BJ (cell line): ENCODE measurements at regions not wholly inside any gene's neighbourhood (a gene's known extent, or its start where the extent isn't known, plus 50 kb on each side); places are given as distances from the start of the nearest gene placed in this dataset.

Source experiments
- CTCF ChIA-PET: fragments of 350-600 bp; formaldehyde crosslinking; extraction: SDS; loops from one replicate; lab custom pipeline; 2021; ENCODE audit warnings: antibody characterized with exemption, inconsistent platforms; lab: Yijun Ruan, JAX
- POLR2A ChIA-PET: fragments of 300-600 bp; sonication (Branson Sonifier 250); formaldehyde crosslinking; extraction: SDS; loops from one replicate; lab custom pipeline; 2021; ENCODE audit warnings: antibody characterized with exemption; lab: Charles Lee
- DNase-seq: peaks from one replicate; pipeline ENCODE4 v3.0.0-alpha.2; 2011; ENCODE audit warnings: low read depth
- H3K27me3 ChIP-seq: 2 replicates; pipeline ENCODE4 v1.6.0; 2011; ENCODE audit warnings: low read length; ENCODE audit not compliant: control insufficient read depth, insufficient read depth
- H3K36me3 ChIP-seq: 2 replicates; pipeline ENCODE4 v1.5.1; 2011; ENCODE audit warnings: low read length; ENCODE audit not compliant: control insufficient read depth, insufficient read depth
- H3K4me3 ChIP-seq: 2 replicates; pipeline ENCODE4 v1.5.1; 2011; ENCODE audit warnings: low read depth, mild to moderate bottlenecking, control low read depth, low read length
- TF ChIP-seq, protein P1 (sequence below): IDR thresholded peaks from 2 replicates; pipeline ENCODE4 v1.5.1; 2011; ENCODE audit warnings: low read depth, mild to moderate bottlenecking, control low read depth, inconsistent platforms, low read length, moderate library complexity; ENCODE audit not compliant: insufficient read depth

- Histone ChIP-seq H3K4me3 (no peak overlapping the region), H3K36me3 (no peaks in the 10 kb centered on the region), H3K27me3 (no peaks in the 10 kb centered on the region)
- no peak for DNase-seq
- TF ChIP-seq, protein P1, sequence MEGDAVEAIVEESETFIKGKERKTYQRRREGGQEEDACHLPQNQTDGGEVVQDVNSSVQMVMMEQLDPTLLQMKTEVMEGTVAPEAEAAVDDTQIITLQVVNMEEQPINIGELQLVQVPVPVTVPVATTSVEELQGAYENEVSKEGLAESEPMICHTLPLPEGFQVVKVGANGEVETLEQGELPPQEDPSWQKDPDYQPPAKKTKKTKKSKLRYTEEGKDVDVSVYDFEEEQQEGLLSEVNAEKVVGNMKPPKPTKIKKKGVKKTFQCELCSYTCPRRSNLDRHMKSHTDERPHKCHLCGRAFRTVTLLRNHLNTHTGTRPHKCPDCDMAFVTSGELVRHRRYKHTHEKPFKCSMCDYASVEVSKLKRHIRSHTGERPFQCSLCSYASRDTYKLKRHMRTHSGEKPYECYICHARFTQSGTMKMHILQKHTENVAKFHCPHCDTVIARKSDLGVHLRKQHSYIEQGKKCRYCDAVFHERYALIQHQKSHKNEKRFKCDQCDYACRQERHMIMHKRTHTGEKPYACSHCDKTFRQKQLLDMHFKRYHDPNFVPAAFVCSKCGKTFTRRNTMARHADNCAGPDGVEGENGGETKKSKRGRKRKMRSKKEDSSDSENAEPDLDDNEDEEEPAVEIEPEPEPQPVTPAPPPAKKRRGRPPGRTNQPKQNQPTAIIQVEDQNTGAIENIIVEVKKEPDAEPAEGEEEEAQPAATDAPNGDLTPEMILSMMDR, result no peak
- ChIA-PET POLR2A (no interaction called here), CTCF (interaction anchor here (1.3 kb wide), 1 partner anchor 66 kb away, joined by 3 read pairs; no protein-coding TSS in a partner anchor)
Measured at GRCh38 chr9:84107081-84107480, 126.5 kb downstream of the RMI1 start.

DNA sequence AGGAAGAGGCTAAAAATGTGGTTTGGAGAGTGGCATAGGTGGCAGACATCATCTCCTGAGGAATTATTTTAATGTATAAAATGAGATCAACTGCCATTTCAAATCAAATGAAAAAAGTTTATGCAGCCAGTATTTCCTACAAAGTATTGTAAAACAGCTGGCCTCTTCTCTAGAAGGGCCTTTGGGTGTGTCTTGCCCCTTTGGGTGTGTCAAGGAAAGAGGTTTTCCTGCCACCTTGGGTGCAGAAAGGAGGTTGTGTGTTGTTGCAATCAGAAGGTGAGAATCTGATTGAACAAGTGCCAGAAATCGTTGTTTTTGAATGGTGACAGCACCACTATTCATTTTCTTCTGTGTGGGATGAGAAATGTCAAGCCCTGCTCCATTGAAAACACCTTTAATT lies 127.4 kb downstream of the RMI1 start:
- Histone ChIP-seq H3K36me3 (no peaks in the 10 kb centered on the region), H3K27me3 (no peaks in the 10 kb centered on the region), H3K4me3 (no peak overlapping the region)
- TF ChIP-seq, protein P1, result no peak
- POLR2A ChIA-PET, result no interaction called here
- CTCF ChIA-PET, result no interaction called here
- no peak for DNase-seq

DNA sequence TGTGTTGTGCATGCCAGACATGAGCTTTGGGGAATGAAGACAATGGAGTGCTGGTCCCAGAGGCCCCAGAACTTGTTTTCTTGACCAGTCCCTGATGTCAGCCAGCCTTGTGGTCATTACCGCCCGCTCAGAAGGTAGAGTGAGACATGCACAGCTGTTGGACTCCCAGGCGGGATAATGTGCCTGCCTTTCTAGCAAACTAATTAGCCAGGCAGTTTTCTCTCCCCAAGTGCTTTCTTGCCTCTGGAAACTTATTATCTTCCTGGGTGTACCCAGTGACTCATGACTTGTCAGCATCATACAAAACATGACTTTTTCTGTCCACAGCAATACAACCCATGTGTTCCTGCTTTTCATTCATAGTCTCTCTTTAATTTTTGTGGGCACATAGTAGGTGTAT lies 131.1 kb downstream of the RMI1 start:
- no peak for DNase-seq
- H3K4me3 ChIP-seq, result no peak overlapping the region
- TF ChIP-seq, protein P1, result no peak
- H3K27me3 ChIP-seq, result no peaks in the 10 kb centered on the region
- H3K36me3 ChIP-seq, result no peaks in the 10 kb centered on the region
- CTCF ChIA-PET, result no interaction called here
- POLR2A ChIA-PET, result no interaction called here

- Histone ChIP-seq H3K27me3 (no peaks in the 10 kb centered on the region), H3K36me3 (no peaks in the 10 kb centered on the region), H3K4me3 (no peak overlapping the region)
- TF ChIP-seq, protein P1, result no peak
- POLR2A ChIA-PET, result no interaction called here
- DNase-seq, result peak; percentile 86
- CTCF ChIA-PET, result no interaction called here
Measured at GRCh38 chr9:84121991-84122523, 141.5 kb downstream of the RMI1 start.

DNA sequence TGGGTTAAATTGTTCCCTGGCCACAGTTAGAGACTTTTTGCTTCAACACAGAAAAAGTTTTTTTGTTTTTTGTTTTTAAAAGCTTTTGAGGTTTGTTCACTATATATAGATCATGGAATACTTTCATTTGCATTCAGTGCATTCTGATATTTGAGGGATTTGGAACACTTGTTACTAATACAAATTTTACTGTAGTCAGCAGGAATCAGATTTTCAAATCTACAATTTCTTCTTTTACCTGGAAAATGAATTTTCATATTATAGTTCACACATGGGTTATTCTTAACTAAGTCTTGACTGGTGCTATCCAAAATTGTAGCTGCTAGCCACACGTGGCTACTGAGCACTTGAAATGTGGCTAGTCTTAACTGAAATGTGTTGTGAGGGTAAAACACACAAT lies 142.0 kb downstream of the RMI1 start:
- H3K4me3 ChIP-seq, result no peak overlapping the region
- POLR2A ChIA-PET, result no interaction called here
- no peak for DNase-seq
- H3K36me3 ChIP-seq, result no peaks in the 10 kb centered on the region
- H3K27me3 ChIP-seq, result no peaks in the 10 kb centered on the region
- TF ChIP-seq, protein P1, result no peak
- CTCF ChIA-PET, result no interaction called here
